Astrocyte (in vitro differentiated cells and primary cell): ENCODE measurements at regions not wholly inside any gene's neighbourhood (a gene's known extent, or its start where the extent isn't known, plus 50 kb on each side); places are given as distances from the start of the nearest gene placed in this dataset.
A peak's percentile ranks its signal among the peaks of the same experiment; 100 is the strongest.

Experiments used
- DNase-seq: peaks from one replicate; pipeline ENCODE4 v3.0.0-alpha.2; 2010; ENCODE audit warnings: low read depth
- FAIRE-seq: peaks from 2 replicates; lab custom pipeline; 2011; peaks lifted over from hg19 to GRCh38; lab: Jason Lieb, UNC
- H2AFZ ChIP-seq: 2 replicates; pipeline ENCODE4 v1.6.0; 2012; ENCODE audit warnings: low read depth, low read length, inconsistent platforms
- H3K27ac ChIP-seq: 2 replicates; pipeline ENCODE4 v1.5.1; 2011; ENCODE audit warnings: low read depth, low read length, inconsistent platforms
- H3K27me3 ChIP-seq: 2 replicates; pipeline ENCODE4 v1.6.0; 2011; ENCODE audit warnings: low read length, inconsistent platforms; ENCODE audit not compliant: insufficient read depth
- H3K36me3 ChIP-seq: 2 replicates; pipeline ENCODE4 v1.5.1; 2011; ENCODE audit warnings: low read length, inconsistent platforms; ENCODE audit not compliant: insufficient read depth
- H3K4me1 ChIP-seq: 2 replicates; pipeline ENCODE4 v1.5.1; 2011; ENCODE audit warnings: low read length, inconsistent platforms; ENCODE audit not compliant: insufficient read depth
- H3K4me2 ChIP-seq: 2 replicates; pipeline ENCODE4 v1.6.0; 2012; ENCODE audit warnings: low read length, inconsistent platforms
- H3K4me3 ChIP-seq: 2 replicates; pipeline ENCODE4 v1.5.1; 2011; ENCODE audit warnings: low read depth, mild to moderate bottlenecking, low read length, inconsistent platforms; ENCODE audit not compliant: insufficient read depth
- H3K79me2 ChIP-seq: 2 replicates; pipeline ENCODE4 v1.6.0; 2012; ENCODE audit warnings: mild to moderate bottlenecking, low read length, inconsistent platforms; ENCODE audit not compliant: insufficient read depth
- H3K9ac ChIP-seq: 2 replicates; pipeline ENCODE4 v1.6.0; 2012; ENCODE audit warnings: mild to moderate bottlenecking, low read length, inconsistent platforms
- H3K9me3 ChIP-seq: 2 replicates; pipeline ENCODE4 v1.5.1; 2012; ENCODE audit warnings: low read depth, mild to moderate bottlenecking, low read length, inconsistent platforms; ENCODE audit not compliant: insufficient read depth
- H4K20me1 ChIP-seq: 2 replicates; pipeline ENCODE4 v1.6.0; 2012; ENCODE audit warnings: low read length, inconsistent platforms; ENCODE audit not compliant: insufficient read depth
- H3K27ac Mint-ChIP-seq: one replicate; pipeline ENCODE4 v1.8.0; 2021; ENCODE audit warnings: mild to moderate bottlenecking, mixed read lengths; ENCODE audit not compliant: unreplicated experiment
- H3K27me3 Mint-ChIP-seq: one replicate; pipeline ENCODE4 v1.8.0; 2021; ENCODE audit warnings: low read depth, mixed read lengths; ENCODE audit not compliant: unreplicated experiment
- H3K36me3 Mint-ChIP-seq: one replicate; pipeline ENCODE4 v1.8.0; 2021; ENCODE audit warnings: low read depth, mixed read lengths; ENCODE audit not compliant: unreplicated experiment
- H3K4me1 Mint-ChIP-seq: one replicate; pipeline ENCODE4 v1.8.0; 2021; ENCODE audit warnings: low read depth, mixed read lengths; ENCODE audit not compliant: unreplicated experiment
- H3K4me3 Mint-ChIP-seq: one replicate; pipeline ENCODE4 v1.8.0; 2021; ENCODE audit warnings: mild to moderate bottlenecking, moderate library complexity, mixed read lengths; ENCODE audit not compliant: unreplicated experiment
- H3K9me3 Mint-ChIP-seq: one replicate; pipeline ENCODE4 v1.8.0; 2021; ENCODE audit warnings: mild to moderate bottlenecking, mixed read lengths; ENCODE audit not compliant: unreplicated experiment
- CTCF ChIP-seq: IDR thresholded peaks from 2 replicates; pipeline ENCODE4 v1.5.1; 2011; ENCODE audit warnings: low read depth, mild to moderate bottlenecking, inconsistent platforms, low read length, moderate library complexity; ENCODE audit not compliant: insufficient read depth
- EZH2 ChIP-seq: IDR thresholded peaks from 2 replicates; pipeline ENCODE4 v1.6.1; 2012; ENCODE audit warnings: mild to moderate bottlenecking, low read length, inconsistent platforms; ENCODE audit not compliant: insufficient read depth

GRCh38 chr2:12579018-12579417 is 137.7 kb upstream of the TRIB2 start:
- H3K27me3 Mint-ChIP-seq: peaks cover 8% of the 10 kb centered on the region
- no peak overlapping the region for H3K9ac ChIP-seq
- no peak overlapping the region for H3K27ac Mint-ChIP-seq
- H3K4me3 ChIP-seq: no peak overlapping the region
- no peaks in the 10 kb centered on the region for H3K27me3 ChIP-seq
- H3K79me2 ChIP-seq: no peaks in the 10 kb centered on the region
- H3K4me3 Mint-ChIP-seq: no peak overlapping the region
- H3K36me3 Mint-ChIP-seq: no peaks in the 10 kb centered on the region
- peaks cover 6% of the 10 kb centered on the region for H3K9me3 Mint-ChIP-seq
- H3K4me1 ChIP-seq: no peaks in the 10 kb centered on the region
- H3K36me3 ChIP-seq: no peaks in the 10 kb centered on the region
- TF ChIP-seq CTCF (no peak), EZH2 (no peak)
- DNase-seq: peak; percentile 7
- no peak overlapping the region for H2AFZ ChIP-seq
- H3K27ac ChIP-seq: no peak overlapping the region
- no peak for FAIRE-seq
- no peaks in the 10 kb centered on the region for H3K9me3 ChIP-seq
- H3K4me2 ChIP-seq: no peak overlapping the region
- no peaks in the 10 kb centered on the region for H4K20me1 ChIP-seq
- no peaks in the 10 kb centered on the region for H3K4me1 Mint-ChIP-seq

GRCh38 chr2:12584338-12584737 is 132.4 kb upstream of the TRIB2 start:
- H2AFZ ChIP-seq: no peak overlapping the region
- Mint-ChIP-seq H3K4me1 (peaks cover 20% of the 10 kb centered on the region), H3K9me3 (peaks cover 6% of the 10 kb centered on the region), H3K4me3 (no peak overlapping the region), H3K36me3 (no peaks in the 10 kb centered on the region), H3K27ac (no peak overlapping the region), H3K27me3 (peaks cover 8% of the 10 kb centered on the region)
- H3K9me3 ChIP-seq: no peaks in the 10 kb centered on the region
- H3K4me3 ChIP-seq: no peak overlapping the region
- no peaks in the 10 kb centered on the region for H4K20me1 ChIP-seq
- H3K4me1 ChIP-seq: peaks cover 8% of the 10 kb centered on the region
- FAIRE-seq: no peak
- TF ChIP-seq EZH2: no peak
- TF ChIP-seq CTCF: no peak
- no peaks in the 10 kb centered on the region for H3K36me3 ChIP-seq
- no peak for DNase-seq
- H3K4me2 ChIP-seq: no peak overlapping the region
- no peak overlapping the region for H3K27ac ChIP-seq
- H3K9ac ChIP-seq: no peak overlapping the region
- H3K27me3 ChIP-seq: no peaks in the 10 kb centered on the region
- H3K79me2 ChIP-seq: no peaks in the 10 kb centered on the region

GRCh38 chr2:12585784-12586183 is 131.0 kb upstream of the TRIB2 start:
- Mint-ChIP-seq H3K4me3 (no peak overlapping the region), H3K36me3 (no peaks in the 10 kb centered on the region), H3K27ac (no peak overlapping the region), H3K27me3 (peaks cover 4% of the 10 kb centered on the region), H3K4me1 (peaks cover 20% of the 10 kb centered on the region), H3K9me3 (peaks cover 1% of the 10 kb centered on the region)
- FAIRE-seq (no peak), DNase-seq (no peak)
- Histone ChIP-seq H3K79me2 (no peaks in the 10 kb centered on the region), H3K4me1 (peaks cover 8% of the 10 kb centered on the region), H3K36me3 (no peaks in the 10 kb centered on the region), H3K27me3 (no peaks in the 10 kb centered on the region), H3K4me2 (no peak overlapping the region), H3K9me3 (no peaks in the 10 kb centered on the region), H3K9ac (no peak overlapping the region), H2AFZ (no peak overlapping the region), H3K4me3 (no peak overlapping the region), H3K27ac (no peak overlapping the region), H4K20me1 (no peaks in the 10 kb centered on the region)
- no peak for TF ChIP-seq CTCF
- no peak for TF ChIP-seq EZH2
